Stomach (tissue), 8 donors: ENCODE measurements at regions not wholly inside any gene's neighbourhood (a gene's known extent, or its start where the extent isn't known, plus 50 kb on each side); places are given as distances from the start of the nearest gene placed in this dataset.

Experiments
- DNase-seq, 2 donors: peaks; one replicate each; pipeline versions ENCODE4 v3.0.0 to v3.0.0-alpha.2; 2013 to 2019
- H3K27ac ChIP-seq, 5 donors: fragments of 200-600 bp in 4 of 5; sonication (generic) in 4 of 5; one replicate each; pipeline ENCODE4 v1.5.1; 2013 to 2019; ENCODE audit warnings: mild to moderate bottlenecking in 1 of 5, moderate library complexity in 1 of 5
- H3K27me3 ChIP-seq, 3 donors: fragments of 200-600 bp; sonication (generic); one replicate each; pipeline ENCODE4 v1.5.1; 2017 to 2019; ENCODE audit warnings: mixed run types in 1 of 3
- H3K36me3 ChIP-seq, 4 donors: fragments of 200-600 bp; sonication (generic); 1 replicate in 3 of 4; 2 replicates in 1 of 4; pipeline ENCODE4 v1.5.1; 2016 to 2019
- H3K4me1 ChIP-seq, 4 donors: fragments of 200-600 bp; sonication (generic); one replicate each; pipeline ENCODE4 v1.5.1; 2016 to 2019
- H3K4me3 ChIP-seq, 4 donors: fragments of 200-600 bp; sonication (generic) in 3 of 4; one replicate each; pipeline ENCODE4 v1.5.1; 2016 to 2019; ENCODE audit warnings: mild to moderate bottlenecking in 1 of 4
- H3K9me3 ChIP-seq, 4 donors: fragments of 200-600 bp; sonication (generic); one replicate each; pipeline ENCODE4 v1.5.1; 2016 to 2019
- CTCF ChIP-seq, 7 experiments: fragments of 450-650 bp in 4 of 7; fragments of 200-600 bp in 3 of 7; sonication (generic) in 3 of 7; IDR thresholded peaks; one replicate each; pipeline ENCODE4 v1.5.1; 2016 to 2019; ENCODE audit warnings: antibody characterized with exemption in 7 of 7, control low read depth in 2 of 7, mild to moderate bottlenecking in 1 of 7
- EP300 ChIP-seq: sonication (generic); formaldehyde crosslinking; IDR thresholded peaks from one replicate; pipeline ENCODE4 v1.6.1; 2017; ENCODE audit warnings: antibody characterized with exemption
- POLR2A ChIP-seq, 4 donors: fragments of 450-650 bp; IDR thresholded peaks; one replicate each; pipeline ENCODE4 v1.6.1; 2016; ENCODE audit warnings: antibody characterized with exemption in 4 of 4, control low read depth in 2 of 4, mild to moderate bottlenecking in 1 of 4, moderate library complexity in 1 of 4
- POLR2AphosphoS5 ChIP-seq, 3 donors: sonication (generic); formaldehyde crosslinking; IDR thresholded peaks; one replicate each; pipeline ENCODE4 v1.6.1; 2016; ENCODE audit warnings: antibody characterized with exemption in 3 of 3
- WGBS, 5 donors: extraction: QIAGEN DNeasy Blood & Tissue Kit in 3 of 5; methylation state at CpG; one replicate each; pipeline versions ENCODE4 v1.1.5 to v1.1.7; 2013 to 2018; 5-methylcytosine and 5-hydroxymethylcytosine counted together
- intact Hi-C: fragments of 100-400 bp; cut with DNase I; formaldehyde crosslinking; loops from one replicate; pipeline ENCODE4 v1.15.1; 2023; ENCODE audit warnings: low total_unique reads
- donor health status: healthy with polysubstance abuse.
- donor health status: Bipolar disorder and iron deficiency.
- donor health status: healthy.

- no peak overlapping the region for H3K27ac ChIP-seq
- DNase-seq, result no peak
Measured at GRCh38 chr12:116650585-116651087, 87.2 kb downstream of the SPRING1 start.

GRCh38 chr12:116650062-116650461 lies 87.8 kb downstream of the SPRING1 start:
- DNase-seq, result no peak
- Histone ChIP-seq H3K36me3 (no peaks in the 10 kb centered on the region), H3K4me1 (no peaks in the 10 kb centered on the region), H3K9me3 (peaks cover 0 to 2% (median 0%) of the 10 kb centered on the region in 4 donors), H3K27me3 (no peaks in the 10 kb centered on the region), H3K4me3 (no peak overlapping the region), H3K27ac (no peak overlapping the region)
- WGBS, 5 donors, result 86 to 94% (median 89%) methylated on average over 1 to 2 of the region's 2 CpGs
- TF ChIP-seq POLR2AphosphoS5 (IDR thresholded peaks at IDR 0.05), result no peak
- TF ChIP-seq POLR2A (IDR thresholded peaks at IDR 0.05), result no peak
- no peak for TF ChIP-seq EP300
- no peak for TF ChIP-seq CTCF (IDR thresholded peaks at IDR 0.05)
- intact Hi-C loops, result no loop called here

More at GRCh38 chr12:116650585-116651087, 87.2 kb downstream of the SPRING1 start:
- Histone ChIP-seq H3K9me3 (no peaks in the 10 kb centered on the region), H3K27me3 (no peaks in the 10 kb centered on the region), H3K4me1 (no peaks in the 10 kb centered on the region), H3K36me3 (no peaks in the 10 kb centered on the region), H3K4me3 (no peak overlapping the region)
- no peak for TF ChIP-seq POLR2AphosphoS5 (IDR thresholded peaks at IDR 0.05)
- TF ChIP-seq EP300, result no peak
- TF ChIP-seq CTCF (IDR thresholded peaks at IDR 0.05), result no peak
- no peak for TF ChIP-seq POLR2A (IDR thresholded peaks at IDR 0.05)
- WGBS, 5 donors, result 82 to 94% (median 90%) methylated on average over 6 of the region's 6 CpGs
- intact Hi-C loops, result no loop called here

GRCh38 chr12:116647813-116648212 lies 88.6 kb downstream of the MAP1LC3B2 start:
- no peak overlapping the region for H3K4me3 ChIP-seq
- no peaks in the 10 kb centered on the region for H3K27me3 ChIP-seq
- no peaks in the 10 kb centered on the region for H3K36me3 ChIP-seq
- 47 to 73% (median 62%) methylated on average over 4 of the region's 4 CpGs for WGBS, 5 donors
- no peak for DNase-seq
- peaks cover 0 to 4% (median 0%) of the 10 kb centered on the region in 4 donors for H3K9me3 ChIP-seq
- no peaks in the 10 kb centered on the region for H3K4me1 ChIP-seq
- H3K27ac ChIP-seq, result no peak overlapping the region
- intact Hi-C loops, result no loop called here
- no peak for TF ChIP-seq POLR2A (IDR thresholded peaks at IDR 0.05)
- no peak for TF ChIP-seq POLR2AphosphoS5 (IDR thresholded peaks at IDR 0.05)
- TF ChIP-seq CTCF (IDR thresholded peaks at IDR 0.05), result no peak
- TF ChIP-seq EP300, result no peak

GRCh38 chr12:116646901-116647300 lies 87.7 kb downstream of the MAP1LC3B2 start:
- DNase-seq, result no peak
- Histone ChIP-seq H3K4me1 (no peaks in the 10 kb centered on the region), H3K4me3 (no peak overlapping the region), H3K27me3 (no peaks in the 10 kb centered on the region), H3K9me3 (peaks cover 0 to 4% (median 0%) of the 10 kb centered on the region in 4 donors), H3K27ac (no peak overlapping the region), H3K36me3 (no peaks in the 10 kb centered on the region)
- intact Hi-C loops, result no loop called here
- no peak for TF ChIP-seq EP300
- no peak for TF ChIP-seq POLR2A (IDR thresholded peaks at IDR 0.05)
- no peak for TF ChIP-seq POLR2AphosphoS5 (IDR thresholded peaks at IDR 0.05)
- TF ChIP-seq CTCF (IDR thresholded peaks at IDR 0.05), result no peak
